Smooth muscle cell (in vitro differentiated cells): ENCODE measurements at regions not wholly inside any gene's neighbourhood (a gene's known extent, or its start where the extent isn't known, plus 50 kb on each side); places are given as distances from the start of the nearest gene placed in this dataset.

ENCODE experiments used
- DNase-seq: peaks from one replicate; lab custom pipeline; 2025; ENCODE audit not compliant: unreplicated experiment; lab: John Stamatoyannopoulos, UW
- H2AFZ ChIP-seq: fragments of 200-600 bp; sonication (generic); 2 replicates; pipeline ENCODE4 v1.6.0; 2016; ENCODE audit warnings: antibody characterized with exemption, low read depth, mild to moderate bottlenecking
- H3F3A ChIP-seq: fragments of 200-600 bp; sonication (generic); 2 replicates; pipeline ENCODE4 v1.6.0; 2017; ENCODE audit warnings: antibody characterized with exemption, low read depth
- H3K27ac ChIP-seq: fragments of 200-600 bp; sonication (generic); 2 replicates; pipeline ENCODE4 v1.5.1; 2016; ENCODE audit warnings: low read depth, mild to moderate bottlenecking
- H3K27me3 ChIP-seq: fragments of 200-600 bp; sonication (generic); 2 replicates; pipeline ENCODE4 v1.6.1; 2016; ENCODE audit warnings: low read depth, mild to moderate bottlenecking
- H3K36me3 ChIP-seq: fragments of 200-600 bp; sonication (generic); 2 replicates; pipeline ENCODE4 v1.5.1; 2016; ENCODE audit warnings: low read depth
- H3K4me1 ChIP-seq: fragments of 200-600 bp; sonication (generic); 2 replicates; pipeline ENCODE4 v1.5.1; 2016; ENCODE audit warnings: low read depth
- H3K4me2 ChIP-seq: fragments of 200-600 bp; sonication (generic); 2 replicates; pipeline ENCODE4 v1.6.0; 2016; ENCODE audit warnings: mild to moderate bottlenecking
- H3K4me3 ChIP-seq: fragments of 200-600 bp; sonication (generic); 2 replicates; pipeline ENCODE4 v1.5.1; 2016; ENCODE audit warnings: mild to moderate bottlenecking
- H3K79me2 ChIP-seq: fragments of 200-600 bp; sonication (generic); 2 replicates; pipeline ENCODE4 v1.6.0; 2016; ENCODE audit warnings: low read depth, mild to moderate bottlenecking
- H3K9ac ChIP-seq: fragments of 200-600 bp; sonication (generic); 2 replicates; pipeline ENCODE4 v1.6.0; 2016; ENCODE audit warnings: low read depth
- H3K9me3 ChIP-seq: fragments of 200-600 bp; sonication (generic); replicated peaks from 2 replicates; pipeline ENCODE4 v1.5.1; 2016; ENCODE audit warnings: low read depth
- H4K20me1 ChIP-seq: fragments of 200-600 bp; sonication (generic); 2 replicates; pipeline ENCODE4 v1.6.0; 2016; ENCODE audit warnings: low read depth
- WGBS: methylation state at CpG from one replicate; pipeline ENCODE4 v1.1.7; 2016; ENCODE audit warnings: low lambda C conversion rate; 5-methylcytosine and 5-hydroxymethylcytosine counted together
- TF ChIP-seq, protein P1 (sequence below): fragments of 200-600 bp; sonication (generic); IDR thresholded peaks from 2 replicates; pipeline ENCODE4 v1.5.1; 2017; ENCODE audit warnings: borderline replicate concordance, mild to moderate bottlenecking, antibody characterized with exemption; ENCODE audit not compliant: insufficient read depth, poor library complexity, severe bottlenecking

DNA sequence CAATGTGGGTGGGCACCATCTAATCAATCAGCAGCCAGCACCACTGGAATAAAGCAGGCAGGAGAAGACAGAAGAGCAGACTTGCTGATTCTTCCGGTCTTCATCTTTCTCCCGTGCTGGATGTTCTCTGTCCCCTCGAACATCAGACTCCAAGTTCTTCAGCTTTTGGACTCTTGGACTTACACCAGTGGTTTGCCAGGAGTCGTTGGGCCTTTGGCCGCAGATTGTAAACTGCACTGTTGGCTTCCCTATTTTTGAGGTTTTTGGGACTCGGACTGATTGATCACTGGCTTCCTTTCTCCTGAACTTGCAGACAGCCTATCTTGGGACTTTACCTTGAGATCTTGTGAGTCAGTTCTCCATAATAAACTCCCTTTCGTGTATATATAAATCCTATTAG is 292.8 kb downstream of the BCHE start:
- Histone ChIP-seq H3K27me3 (no peaks in the 10 kb centered on the region), H3K4me1 (no peaks in the 10 kb centered on the region), H3K27ac (no peak overlapping the region), H3F3A (no peaks in the 10 kb centered on the region), H3K4me2 (no peak overlapping the region), H3K9me3 (no peaks in the 10 kb centered on the region), H4K20me1 (no peaks in the 10 kb centered on the region), H3K4me3 (no peak overlapping the region), H3K79me2 (no peaks in the 10 kb centered on the region), H3K36me3 (no peaks in the 10 kb centered on the region), H2AFZ (no peak overlapping the region), H3K9ac (no peak overlapping the region)
- no peak for DNase-seq
- WGBS = 90% methylated on average over 7 of the region's 7 CpGs
- TF ChIP-seq, protein P1, sequence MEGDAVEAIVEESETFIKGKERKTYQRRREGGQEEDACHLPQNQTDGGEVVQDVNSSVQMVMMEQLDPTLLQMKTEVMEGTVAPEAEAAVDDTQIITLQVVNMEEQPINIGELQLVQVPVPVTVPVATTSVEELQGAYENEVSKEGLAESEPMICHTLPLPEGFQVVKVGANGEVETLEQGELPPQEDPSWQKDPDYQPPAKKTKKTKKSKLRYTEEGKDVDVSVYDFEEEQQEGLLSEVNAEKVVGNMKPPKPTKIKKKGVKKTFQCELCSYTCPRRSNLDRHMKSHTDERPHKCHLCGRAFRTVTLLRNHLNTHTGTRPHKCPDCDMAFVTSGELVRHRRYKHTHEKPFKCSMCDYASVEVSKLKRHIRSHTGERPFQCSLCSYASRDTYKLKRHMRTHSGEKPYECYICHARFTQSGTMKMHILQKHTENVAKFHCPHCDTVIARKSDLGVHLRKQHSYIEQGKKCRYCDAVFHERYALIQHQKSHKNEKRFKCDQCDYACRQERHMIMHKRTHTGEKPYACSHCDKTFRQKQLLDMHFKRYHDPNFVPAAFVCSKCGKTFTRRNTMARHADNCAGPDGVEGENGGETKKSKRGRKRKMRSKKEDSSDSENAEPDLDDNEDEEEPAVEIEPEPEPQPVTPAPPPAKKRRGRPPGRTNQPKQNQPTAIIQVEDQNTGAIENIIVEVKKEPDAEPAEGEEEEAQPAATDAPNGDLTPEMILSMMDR = no peak

DNA sequence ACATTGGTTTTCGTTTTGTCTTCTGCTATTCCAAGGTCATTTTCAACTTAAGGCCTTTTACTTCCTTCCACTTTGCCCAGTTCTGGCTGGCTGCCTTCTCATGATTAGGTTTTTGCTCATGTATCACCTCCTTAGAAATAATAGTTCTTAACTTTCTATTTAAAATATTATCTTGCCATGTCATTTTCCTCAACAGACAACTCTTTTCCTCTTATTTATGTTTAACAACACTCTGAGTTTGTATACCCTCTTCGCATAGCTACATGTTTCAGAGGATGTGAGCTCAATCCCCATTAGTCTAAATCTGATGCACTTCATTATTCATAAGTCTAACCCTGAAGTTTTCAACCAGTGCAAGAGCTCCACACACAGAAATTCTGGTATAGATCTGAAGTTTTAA is 299.1 kb downstream of the BCHE start:
- no peaks in the 10 kb centered on the region for H3K27me3 ChIP-seq
- 81% methylated on average over 2 of the region's 2 CpGs for WGBS
- H3K79me2 ChIP-seq = no peaks in the 10 kb centered on the region
- no peak overlapping the region for H3K4me2 ChIP-seq
- TF ChIP-seq, protein P1 = no peak
- no peak for DNase-seq
- no peak overlapping the region for H3K27ac ChIP-seq
- no peaks in the 10 kb centered on the region for H3K9me3 ChIP-seq
- no peak overlapping the region for H2AFZ ChIP-seq
- H4K20me1 ChIP-seq = no peaks in the 10 kb centered on the region
- H3K4me3 ChIP-seq = no peak overlapping the region
- H3K4me1 ChIP-seq = no peaks in the 10 kb centered on the region
- no peak overlapping the region for H3K9ac ChIP-seq
- no peaks in the 10 kb centered on the region for H3F3A ChIP-seq
- H3K36me3 ChIP-seq = no peaks in the 10 kb centered on the region

DNA sequence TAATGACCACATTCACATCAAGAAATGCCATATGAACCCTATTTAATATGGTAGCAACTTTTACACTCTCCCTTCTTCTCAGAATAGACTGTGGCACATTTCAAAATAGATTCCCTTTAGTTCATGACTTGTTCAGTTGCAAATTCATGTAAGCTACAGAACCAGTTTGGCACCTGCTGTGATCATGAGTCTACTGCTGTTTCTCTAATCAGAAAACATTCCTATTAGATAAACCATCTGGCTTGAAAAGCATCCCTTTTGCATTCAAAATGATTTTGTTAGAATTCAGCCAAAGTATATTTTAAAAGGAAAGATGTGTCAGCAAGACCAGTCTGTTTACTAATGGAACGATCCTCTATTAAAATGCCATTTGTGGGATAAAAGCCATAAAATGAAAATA is 304.4 kb downstream of the BCHE start:
- no peaks in the 10 kb centered on the region for H3K36me3 ChIP-seq
- no peak overlapping the region for H3K4me3 ChIP-seq
- no peaks in the 10 kb centered on the region for H3K79me2 ChIP-seq
- H3K27ac ChIP-seq = no peak overlapping the region
- H3K4me1 ChIP-seq = no peaks in the 10 kb centered on the region
- H4K20me1 ChIP-seq = no peaks in the 10 kb centered on the region
- no peak overlapping the region for H3K4me2 ChIP-seq
- DNase-seq = no peak
- WGBS = 90% methylated on average over 1 of the region's 1 CpG
- TF ChIP-seq, protein P1 = no peak
- H3K27me3 ChIP-seq = no peaks in the 10 kb centered on the region
- H3K9me3 ChIP-seq = no peaks in the 10 kb centered on the region
- H2AFZ ChIP-seq = no peak overlapping the region
- H3K9ac ChIP-seq = no peak overlapping the region
- H3F3A ChIP-seq = no peaks in the 10 kb centered on the region

DNA sequence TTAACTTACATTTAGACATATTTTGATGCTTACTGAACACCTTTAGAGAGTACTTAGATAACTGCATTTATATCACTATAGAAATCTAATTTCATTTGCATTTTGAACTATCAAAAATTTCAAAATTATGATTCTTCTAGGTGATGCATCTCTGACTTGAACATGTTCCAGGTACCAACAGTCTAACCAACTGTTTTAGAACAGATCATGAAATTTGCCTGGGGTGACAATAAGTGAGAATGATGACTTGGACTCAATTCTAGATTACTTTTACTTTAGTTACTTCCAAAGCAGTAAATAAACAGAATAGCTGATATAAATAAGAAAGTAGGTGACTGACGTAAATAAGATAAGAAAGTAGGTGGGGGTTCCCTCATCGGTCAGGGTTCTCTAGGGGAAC is 307.8 kb downstream of the BCHE start:
- H3K36me3 ChIP-seq = no peaks in the 10 kb centered on the region
- no peak for DNase-seq
- no peak overlapping the region for H2AFZ ChIP-seq
- H3K27me3 ChIP-seq = no peaks in the 10 kb centered on the region
- TF ChIP-seq, protein P1 = no peak
- H3F3A ChIP-seq = no peaks in the 10 kb centered on the region
- no peaks in the 10 kb centered on the region for H3K79me2 ChIP-seq
- H3K27ac ChIP-seq = no peak overlapping the region
- H3K4me2 ChIP-seq = no peak overlapping the region
- H3K4me3 ChIP-seq = no peak overlapping the region
- H3K9ac ChIP-seq = no peak overlapping the region
- WGBS = 91% methylated on average over 2 of the region's 2 CpGs
- no peaks in the 10 kb centered on the region for H3K4me1 ChIP-seq
- no peaks in the 10 kb centered on the region for H4K20me1 ChIP-seq
- no peaks in the 10 kb centered on the region for H3K9me3 ChIP-seq
